Loucy (cell line): ENCODE measurements at regions not wholly inside any gene's neighbourhood (a gene's known extent, or its start where the extent isn't known, plus 50 kb on each side); places are given as distances from the start of the nearest gene placed in this dataset.
"Not testable (repeated sequence)": the region's sequence is repeated elsewhere in the genome, so short reads cannot be mapped to it uniquely, and the experiment has no call there.

Experiments
- CTCF ChIP-seq: fragments of 200-600 bp; sonication (generic); conservative IDR thresholded peaks from 2 replicates; pipeline ENCODE4 v1.5.1; 2014; ENCODE audit warnings: mild to moderate bottlenecking, antibody characterized with exemption, low read length
- EZH2phosphoT487 ChIP-seq: fragments of 200-600 bp; IDR thresholded peaks from 2 replicates; pipeline ENCODE4 v1.6.1; 2018; ENCODE audit warnings: antibody characterized with exemption, mild to moderate bottlenecking, moderate library complexity, borderline replicate concordance

- not testable (repeated sequence) for TF ChIP-seq CTCF, EZH2phosphoT487
Measured at GRCh38 chr10:65111059-65111458, 1589.9 kb downstream of the REEP3 start.
